K562 (cell line): ENCODE measurements at regions not wholly inside any gene's neighbourhood (a gene's known extent, or its start where the extent isn't known, plus 50 kb on each side); places are given as distances from the start of the nearest gene placed in this dataset.
"Not testable (repeated sequence)": the region's sequence is repeated elsewhere in the genome, so short reads cannot be mapped to it uniquely, and the experiment has no call there.

Experiments used
- CCNT2 ChIP-seq: IDR thresholded peaks from 2 replicates; pipeline ENCODE4 v1.6.1; 2011; ENCODE audit warnings: borderline replicate concordance, low read depth, mild to moderate bottlenecking, moderate library complexity, mixed read lengths, low read length; ENCODE audit not compliant: insufficient read length; ENCODE audit errors: extremely low read depth
- HMG20A ChIP-seq: fragments of 450-650 bp; formaldehyde crosslinking; conservative IDR thresholded peaks from 2 replicates; pipeline ENCODE4 v1.4.0; 2020; ENCODE audit warnings: mild to moderate bottlenecking, mixed read lengths
- HNRNPLL ChIP-seq: fragments of 200-400 bp; formaldehyde crosslinking; IDR thresholded peaks from 2 replicates; pipeline ENCODE4 v1.6.1; 2017; ENCODE audit warnings: low read length, low read depth, mild to moderate bottlenecking; ENCODE audit not compliant: poor library complexity, severe bottlenecking
- KDM1A ChIP-seq, 2 experiments: fragments of 450-650 bp; IDR thresholded peaks; 2 replicates each; pipeline ENCODE4 v1.6.1; 2016; ENCODE audit warnings: mild to moderate bottlenecking in 2 of 2
- LEF1 ChIP-seq: fragments of 450-650 bp; IDR thresholded peaks from 2 replicates; pipeline ENCODE4 v1.6.1; 2016; ENCODE audit warnings: mild to moderate bottlenecking
- NFRKB ChIP-seq: fragments of 450-650 bp; IDR thresholded peaks from 2 replicates; pipeline ENCODE4 v1.6.1; 2016; ENCODE audit warnings: low read depth
- RAD21 ChIP-seq, 2 experiments: fragments of 250-450 bp in 1 of 2; fragments of 450-650 bp in 1 of 2; sonication (Bioruptor Pico) in 1 of 2; formaldehyde crosslinking in 1 of 2; IDR thresholded peaks in 1 of 2; conservative IDR thresholded peaks in 1 of 2; 2 replicates each; pipeline versions ENCODE4 v1.4.0 to v1.8.0; 2020 to 2022; ENCODE audit warnings: mild to moderate bottlenecking in 2 of 2, moderate library complexity in 1 of 2
- TEAD1 ChIP-seq, 2 experiments: fragments of 450-650 bp in 1 of 2; sonication (generic) in 1 of 2; formaldehyde crosslinking; IDR thresholded peaks; 2 replicates each; pipeline versions ENCODE4 v1.4.0 to v1.8.0; 2020 to 2022; ENCODE audit warnings: mild to moderate bottlenecking in 2 of 2, missing genetic modification reagents in 1 of 2
- ZFX ChIP-seq: sonication (generic); formaldehyde crosslinking; IDR thresholded peaks from 2 replicates; pipeline ENCODE4 v1.8.0; 2022; ENCODE audit warnings: mild to moderate bottlenecking, missing genetic modification reagents, moderate library complexity
- ZNF3 ChIP-seq: fragments of 250-450 bp; sonication (Bioruptor Pico); IDR thresholded peaks from 2 replicates; pipeline ENCODE4 v1.5.0; 2021; ENCODE audit warnings: mild to moderate bottlenecking, moderate library complexity

DNA sequence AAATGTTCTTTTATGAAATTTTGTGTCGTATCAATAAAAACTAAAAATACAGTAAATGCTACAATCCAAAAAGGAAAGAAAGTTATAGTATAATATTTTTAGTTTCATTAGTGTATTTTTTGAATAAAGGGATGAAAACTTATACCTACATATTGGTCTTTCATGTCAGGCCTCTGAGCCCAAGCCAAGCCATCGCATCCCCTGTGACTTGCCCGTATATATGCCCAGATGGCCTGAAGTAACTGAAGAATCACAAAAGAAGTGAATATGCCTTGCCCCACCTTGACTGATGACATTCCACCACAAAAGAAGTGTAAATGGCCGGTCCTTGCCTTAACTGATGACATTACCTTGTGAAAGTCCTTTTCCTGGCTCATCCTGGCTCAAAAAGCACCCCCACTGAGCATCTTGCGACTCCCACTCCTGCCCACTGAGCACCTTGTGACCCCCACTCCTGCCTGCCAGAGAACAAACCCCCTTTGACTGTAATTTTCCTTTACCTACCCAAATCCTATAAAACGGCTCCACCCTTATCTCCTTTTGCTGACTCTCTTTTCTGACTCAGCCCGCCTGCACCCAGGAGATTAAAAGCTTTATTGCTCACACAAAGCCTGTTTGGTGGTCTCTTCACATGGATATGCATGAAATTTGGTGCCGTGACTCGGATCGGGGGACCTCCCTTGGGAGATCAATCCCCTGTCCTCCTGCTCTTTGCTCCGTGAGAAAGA is 108.2 kb upstream of the PELI1 start:
- TF ChIP-seq NFRKB; CCNT2; LEF1; ZNF3; HMG20A (CRISPR knock-in tag); ZFX (CRISPR knock-in tag); HNRNPLL; RAD21 (CRISPR knock-in tag; conservative IDR thresholded peaks at IDR 0.05 in 1 of 2, IDR thresholded peaks at IDR 0.05 in 1 of 2); TEAD1 (CRISPR knock-in tag; IDR thresholded peaks at IDR 0.05): not testable (repeated sequence)
- peak; percentile 63 to 73; a peak in 2 of 4 replicates for TF ChIP-seq KDM1A (IDR thresholded peaks at IDR 0.05)
